Sigmoid colon (tissue), 4 donors: ENCODE measurements at regions not wholly inside any gene's neighbourhood (a gene's known extent, or its start where the extent isn't known, plus 50 kb on each side); places are given as distances from the start of the nearest gene placed in this dataset.

Source experiments
- CTCF ChIP-seq, 4 experiments: fragments of 450-650 bp in 3 of 4; fragments of 200-600 bp in 1 of 4; IDR thresholded peaks; one replicate each; pipeline ENCODE4 v1.5.1; 2016 to 2019; ENCODE audit warnings: antibody characterized with exemption in 4 of 4, mild to moderate bottlenecking in 3 of 4, moderate library complexity in 2 of 4
- EP300 ChIP-seq, 4 donors: sonication (generic); formaldehyde crosslinking; IDR thresholded peaks; one replicate each; pipeline ENCODE4 v1.6.1; 2017; ENCODE audit warnings: antibody characterized with exemption in 4 of 4
- POLR2A ChIP-seq, 2 donors: fragments of 450-650 bp; IDR thresholded peaks; one replicate each; pipeline ENCODE4 v1.6.1; 2016; ENCODE audit warnings: antibody characterized with exemption in 2 of 2, mild to moderate bottlenecking in 2 of 2, moderate library complexity in 2 of 2

DNA sequence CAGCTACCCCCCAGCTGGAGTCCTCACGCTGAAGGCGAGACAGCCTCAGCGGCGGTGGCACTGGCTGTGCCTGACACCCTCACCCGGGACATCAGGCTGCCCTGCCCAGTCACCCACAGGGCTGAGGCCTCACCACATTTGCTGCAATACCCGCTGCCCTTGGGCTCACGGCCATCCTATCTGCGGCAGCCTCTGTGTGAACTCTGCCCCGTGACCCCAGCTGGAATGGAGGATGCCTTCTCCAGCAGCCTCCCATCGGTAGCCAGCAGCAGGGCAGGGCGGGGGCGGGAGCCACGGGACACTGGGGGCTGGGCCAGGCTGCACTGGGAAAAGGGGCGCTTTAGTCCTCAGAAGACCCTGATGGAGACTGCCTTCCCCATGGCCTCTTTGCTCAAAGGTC is 112.4 kb upstream of the ZBTB40 start:
- TF ChIP-seq CTCF (IDR thresholded peaks at IDR 0.05) (no peak), POLR2A (IDR thresholded peaks at IDR 0.05) (no peak), EP300 (IDR thresholded peaks at IDR 0.05) (no peak)
